ENCODE measurements at regions not wholly inside any gene's neighbourhood (a gene's known extent, or its start where the extent isn't known, plus 50 kb on each side); places are given as distances from the start of the nearest gene placed in this dataset.
"Not testable (repeated sequence)": the region's sequence is repeated elsewhere in the genome, so short reads cannot be mapped to it uniquely, and the experiment has no call there.

GRCh38 chr1:184184614-184185013 is 133.1 kb downstream of the TSEN15 start:
- not testable (repeated sequence) for TF ChIP-seq CTCF, POLR2A, POLR2AphosphoS5 (IDR thresholded peaks at IDR 0.05)

Measured in breast epithelium (tissue), 3 donors.